ENCODE measurements at regions not wholly inside any gene's neighbourhood (a gene's known extent, or its start where the extent isn't known, plus 50 kb on each side); places are given as distances from the start of the nearest gene placed in this dataset.
A peak's percentile ranks its signal among the peaks of the same experiment; 100 is the strongest.
"Not testable (repeated sequence)": the region's sequence is repeated elsewhere in the genome, so short reads cannot be mapped to it uniquely, and the experiment has no call there.

DNA sequence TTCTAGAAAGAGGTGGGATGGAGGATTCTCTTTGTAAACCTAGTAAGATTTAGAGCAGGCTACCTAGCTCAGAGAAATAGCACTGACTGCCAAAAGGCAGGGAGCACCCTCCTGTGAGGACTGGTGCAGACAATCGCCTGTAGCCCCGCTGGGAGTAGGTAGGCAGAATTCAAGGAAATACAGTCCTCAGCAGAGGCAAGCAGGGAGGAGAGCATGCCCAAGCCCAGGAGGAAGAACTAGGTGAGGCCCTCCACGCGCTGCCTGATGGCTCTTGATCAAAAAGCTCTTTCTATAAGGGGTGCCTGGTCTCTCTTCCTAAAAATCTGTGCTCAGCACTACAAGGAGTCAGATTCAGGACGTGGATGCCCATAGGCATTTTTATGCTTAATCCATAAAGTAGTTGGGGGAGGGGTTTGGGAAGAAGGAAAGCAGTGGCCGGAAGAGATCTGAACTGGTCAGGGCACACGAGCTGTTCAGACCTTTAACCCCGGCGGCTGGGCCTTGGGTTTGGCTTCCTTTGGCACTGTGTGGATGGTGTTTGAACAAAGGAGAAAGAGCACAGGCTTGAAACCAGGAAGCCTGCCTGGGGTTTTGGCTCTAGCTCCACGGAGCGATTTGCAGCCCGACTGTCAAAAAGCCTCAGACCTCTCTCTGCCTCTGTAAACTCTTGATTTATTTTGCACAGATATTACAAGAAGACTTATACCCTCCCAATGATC, 320.6 kb downstream of the FOXO1 start:
- DNase-seq, result no peak

- DNase-seq, result no peak
Observed at GRCh38 chr13:40346592-40346991, 319.8 kb downstream of the FOXO1 start.

DNA sequence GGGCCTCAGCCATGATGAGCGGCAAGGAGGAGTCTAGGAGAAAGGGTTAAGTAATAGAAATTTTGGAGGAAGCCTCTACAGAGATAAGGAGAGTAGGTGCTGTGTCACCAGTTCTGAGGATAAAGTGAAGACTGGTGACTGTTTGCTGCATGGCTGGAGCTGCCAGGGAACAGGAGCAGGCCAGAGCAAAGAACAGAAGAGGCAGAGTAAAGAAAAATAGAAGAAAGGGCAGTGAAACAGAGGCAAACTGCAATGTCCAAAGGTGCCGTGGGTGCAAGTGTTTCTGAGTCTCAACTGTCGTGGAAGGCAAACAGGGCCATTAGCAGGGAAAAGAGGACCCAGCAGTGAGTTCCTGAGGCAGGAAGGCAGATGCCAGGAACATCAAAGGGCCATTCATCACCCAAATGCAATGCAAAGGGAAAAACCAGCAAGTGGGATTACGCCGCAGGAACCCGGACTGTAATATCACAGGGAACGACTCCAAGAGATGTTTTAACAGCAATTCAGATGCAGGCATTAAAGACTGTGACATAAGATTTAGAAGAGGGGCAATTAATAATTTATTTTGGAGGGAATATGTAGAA, 318.3 kb downstream of the FOXO1 start:
- no peak for DNase-seq

DNA sequence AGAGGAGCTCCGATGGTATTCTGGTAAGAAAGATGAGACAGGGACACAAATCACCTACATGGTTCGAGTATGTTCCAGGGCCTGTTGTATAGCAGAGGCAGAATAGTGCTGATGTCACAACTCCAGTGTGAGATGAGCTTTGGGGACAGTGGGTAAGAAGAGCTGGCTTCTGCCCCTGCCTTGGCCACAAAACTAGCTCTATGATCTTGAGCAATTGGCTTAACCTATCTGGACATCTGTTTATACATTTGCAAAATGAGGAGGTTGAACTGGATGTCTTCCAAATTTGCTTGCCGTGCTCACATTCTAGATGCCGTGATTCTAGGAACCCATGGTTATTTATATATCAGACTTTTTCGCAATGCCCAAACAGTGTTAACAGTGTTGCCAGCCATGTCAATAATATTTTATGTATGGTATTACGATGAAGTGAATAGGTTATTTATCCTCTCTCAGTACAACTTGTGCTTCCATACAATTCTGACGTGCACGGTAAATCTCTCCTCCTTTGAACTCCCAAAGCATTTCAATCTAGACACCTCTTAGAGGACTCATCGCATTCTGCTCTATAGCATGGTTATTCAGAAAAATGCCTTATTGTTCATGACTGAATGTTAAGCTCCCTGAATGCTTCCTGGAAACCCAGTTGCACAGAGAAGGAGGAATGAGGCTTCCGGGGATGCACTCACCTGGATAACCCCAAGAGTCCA, 316.0 kb downstream of the FOXO1 start:
- DNase-seq, result no peak

DNA sequence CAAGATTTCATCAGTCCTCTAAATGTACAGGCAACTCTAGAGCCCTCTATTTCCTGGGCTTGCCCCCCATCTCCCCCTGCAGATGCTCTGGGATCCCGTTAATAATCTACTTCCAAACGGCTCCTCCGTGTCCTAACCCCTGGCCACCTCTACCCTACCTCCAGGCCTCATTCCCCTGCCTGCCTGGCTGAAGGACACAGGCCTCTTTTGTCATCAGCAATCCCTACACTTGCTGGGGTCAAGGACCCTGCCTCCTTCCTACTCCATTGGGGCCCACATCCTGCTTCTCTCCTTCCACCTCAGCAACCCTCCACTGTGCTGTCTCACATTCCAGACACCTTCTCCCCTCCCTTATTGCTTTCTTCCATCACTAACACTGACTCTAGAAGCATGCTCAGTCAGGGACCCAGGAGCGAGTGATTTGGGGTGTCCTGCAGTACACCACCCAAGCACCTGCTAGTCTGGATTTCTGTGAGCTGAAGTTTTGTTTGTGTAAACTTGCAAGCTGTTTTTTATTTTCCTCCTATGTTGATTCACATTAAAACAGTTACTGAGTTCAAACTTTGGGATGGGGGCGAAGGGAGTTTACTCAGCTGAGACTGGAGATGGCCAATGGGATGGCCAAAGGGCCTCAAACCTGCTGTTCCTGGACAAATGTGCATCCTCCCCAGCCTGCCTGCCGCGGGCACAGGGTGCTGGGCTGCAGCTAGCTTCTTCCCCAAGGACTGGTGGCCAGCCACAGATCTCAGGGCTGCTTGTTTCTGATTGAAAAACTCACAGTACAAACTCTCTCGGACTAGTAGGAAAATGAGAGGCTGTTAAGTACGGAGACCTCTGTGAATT, 314.7 kb downstream of the FOXO1 start:
- no peak for DNase-seq

DNA sequence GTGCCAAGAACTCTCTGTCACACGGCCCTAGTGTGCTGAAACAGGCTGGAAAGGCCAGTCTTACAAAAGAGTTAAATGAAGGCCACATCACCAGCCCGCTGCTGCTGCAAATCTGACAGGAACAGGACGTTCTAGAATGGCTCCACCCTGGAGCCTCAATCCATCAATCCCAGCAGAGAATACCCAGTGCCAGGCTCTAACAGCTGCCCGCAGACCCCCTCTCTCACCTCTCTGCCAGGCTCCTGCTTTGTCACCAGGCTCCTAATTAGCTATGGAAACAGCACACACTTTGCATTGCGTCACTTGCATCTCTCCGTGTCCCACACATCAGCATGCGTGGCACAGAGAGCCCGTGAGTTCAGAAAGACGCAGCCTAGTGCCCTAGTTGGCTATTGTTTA, 314.1 kb downstream of the FOXO1 start:
- DNase-seq, result no peak

GRCh38 chr13:40352802-40353562, 313.5 kb downstream of the FOXO1 start:
- no peak for DNase-seq

- no peak for DNase-seq
Observed at GRCh38 chr13:40355126-40355724, 311.2 kb downstream of the FOXO1 start.

- DNase-seq, result no peak
Observed at GRCh38 chr13:40356011-40356410, 310.4 kb downstream of the FOXO1 start.

DNA sequence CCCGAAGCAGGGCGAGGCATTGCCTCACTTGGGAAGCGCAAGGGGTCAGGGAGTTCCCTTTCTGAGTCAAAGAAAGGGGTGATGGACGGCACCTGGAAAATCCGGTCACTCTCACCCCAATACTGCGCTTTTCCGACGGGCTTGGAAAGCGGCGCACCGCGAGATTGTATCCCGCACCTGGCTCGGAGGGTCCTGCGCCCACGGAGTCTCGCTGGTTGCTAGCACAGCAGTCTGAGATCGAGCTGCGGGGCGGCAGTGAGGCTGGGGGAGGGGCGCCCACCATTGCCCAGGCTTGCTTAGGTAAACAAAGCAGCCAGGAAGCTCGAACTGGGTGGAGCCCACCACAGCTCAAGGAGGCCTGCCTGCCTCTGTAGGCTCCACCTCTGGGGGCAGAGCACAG, 310.0 kb downstream of the FOXO1 start:
- not testable (repeated sequence) for DNase-seq

- no peak for DNase-seq
Observed at GRCh38 chr13:40362502-40362901, 303.9 kb downstream of the FOXO1 start.

- DNase-seq, result no peak
Observed at GRCh38 chr13:40363653-40364052, 302.8 kb downstream of the FOXO1 start.

DNA sequence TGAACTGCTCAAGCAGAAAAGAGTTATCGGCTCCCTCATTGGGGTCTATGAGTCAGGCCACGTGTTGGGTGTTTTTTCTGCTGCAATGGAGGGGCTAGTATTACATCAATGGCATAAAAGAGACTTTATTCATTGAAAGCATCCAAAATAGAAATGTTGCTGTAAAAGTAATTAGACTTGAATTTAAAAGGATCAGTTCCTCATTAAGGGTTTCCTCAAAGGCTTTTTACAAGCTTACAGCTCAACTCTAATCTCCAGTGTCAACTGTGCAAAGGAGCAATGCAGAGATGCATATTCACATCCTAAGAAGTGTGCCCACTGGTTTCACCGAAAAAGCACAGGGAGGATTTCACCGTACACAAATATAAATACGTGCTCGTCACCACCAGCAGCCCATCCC, 300.3 kb downstream of the FOXO1 start:
- no peak for DNase-seq

- DNase-seq, result no peak
Observed at GRCh38 chr13:40368127-40368891, 298.1 kb downstream of the FOXO1 start.

- no peak for DNase-seq
Observed at GRCh38 chr13:40370661-40371060, 295.8 kb downstream of the FOXO1 start.

DNA sequence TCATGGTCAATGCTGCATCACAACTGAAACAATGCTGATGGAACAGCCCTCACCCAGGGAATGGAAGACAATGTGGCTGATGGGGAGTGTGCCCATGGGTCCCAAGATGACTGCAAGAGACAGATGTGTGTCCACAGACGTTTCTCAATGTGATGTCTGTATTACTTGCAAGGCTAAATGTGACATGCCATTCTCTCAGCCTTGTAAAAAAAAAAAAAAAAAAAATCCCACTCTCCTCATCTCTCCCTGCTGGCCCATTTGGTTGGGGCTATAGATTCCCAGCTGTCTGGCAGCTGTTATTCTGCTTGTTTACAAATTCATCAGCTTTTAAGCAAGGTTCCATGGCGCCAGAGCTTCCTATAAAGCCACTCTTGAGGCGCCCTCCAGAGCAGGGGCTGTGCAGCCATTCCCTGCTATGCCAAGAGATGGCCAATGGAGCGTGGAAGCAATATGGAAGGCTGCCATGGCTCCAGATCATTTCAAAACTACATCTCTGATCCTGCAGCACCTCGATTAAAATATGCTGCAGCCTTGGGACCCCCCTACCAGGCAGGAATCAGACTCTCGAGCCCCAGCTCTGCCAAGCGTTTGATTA, 294.8 kb downstream of the FOXO1 start:
- peak; percentile 9 for DNase-seq

- not testable (repeated sequence) for DNase-seq
Observed at GRCh38 chr13:40373608-40374007, 292.8 kb downstream of the FOXO1 start.

- DNase-seq, result no peak
Observed at GRCh38 chr13:40375489-40376171, 290.8 kb downstream of the FOXO1 start.

- peak; percentile 47 for DNase-seq
Observed at GRCh38 chr13:40376296-40376849, 290.1 kb downstream of the FOXO1 start.
